MM.1S (cell line): ENCODE measurements at regions not wholly inside any gene's neighbourhood (a gene's known extent, or its start where the extent isn't known, plus 50 kb on each side); places are given as distances from the start of the nearest gene placed in this dataset.

Experiments
- DNase-seq: peaks from one replicate; pipeline ENCODE4 v3.0.0-alpha.2; 2015
- H2AFZ ChIP-seq: fragments of 300-600 bp; sonication (generic); 2 replicates; pipeline ENCODE4 v1.6.0; 2016; ENCODE audit warnings: antibody characterized with exemption, low read length
- H3F3A ChIP-seq: fragments of 300-600 bp; sonication (generic); 2 replicates; pipeline ENCODE4 v1.6.1; 2016; ENCODE audit warnings: mild to moderate bottlenecking, antibody characterized with exemption, low read length, moderate library complexity, mixed read lengths; ENCODE audit not compliant: insufficient read depth
- H3K27ac ChIP-seq: fragments of 300-600 bp; sonication (generic); 2 replicates; pipeline ENCODE4 v1.5.1; 2016; ENCODE audit warnings: mild to moderate bottlenecking, low read length
- H3K27me3 ChIP-seq: fragments of 300-600 bp; sonication (generic); replicated peaks from 2 replicates; pipeline ENCODE4 v1.6.0; 2016; ENCODE audit warnings: low read length; ENCODE audit not compliant: insufficient read depth
- H3K36me3 ChIP-seq: fragments of 300-600 bp; sonication (generic); replicated peaks from 2 replicates; pipeline ENCODE4 v1.6.1; 2016; ENCODE audit warnings: mild to moderate bottlenecking, low read length, mixed read lengths; ENCODE audit not compliant: insufficient read depth
- H3K4me1 ChIP-seq: fragments of 300-600 bp; sonication (generic); 2 replicates; pipeline ENCODE4 v1.6.1; 2016; ENCODE audit warnings: low read length, mixed read lengths
- H3K4me2 ChIP-seq: fragments of 300-600 bp; sonication (generic); 2 replicates; pipeline ENCODE4 v1.6.0; 2016; ENCODE audit warnings: low read depth, low read length
- H3K4me3 ChIP-seq: fragments of 300-600 bp; sonication (generic); 2 replicates; pipeline ENCODE4 v1.5.1; 2016; ENCODE audit warnings: low read length, mixed read lengths
- H3K79me2 ChIP-seq: fragments of 300-600 bp; sonication (generic); 2 replicates; pipeline ENCODE4 v1.6.1; 2016; ENCODE audit warnings: mixed run types, low read length, mixed read lengths
- H3K9ac ChIP-seq: fragments of 300-600 bp; sonication (generic); 2 replicates; pipeline ENCODE4 v1.6.1; 2016; ENCODE audit warnings: low read length, mixed read lengths
- H3K9me2 ChIP-seq: fragments of 300-600 bp; sonication (generic); replicated peaks from 2 replicates; pipeline ENCODE4 v1.6.1; 2016; ENCODE audit warnings: mild to moderate bottlenecking, low read length, mixed read lengths; ENCODE audit not compliant: insufficient read depth
- H3K9me3 ChIP-seq: fragments of 300-600 bp; sonication (generic); replicated peaks from 2 replicates; pipeline ENCODE4 v1.6.1; 2016; ENCODE audit warnings: mild to moderate bottlenecking, low read length, mixed read lengths; ENCODE audit not compliant: insufficient read depth
- H4K20me1 ChIP-seq: fragments of 300-600 bp; sonication (generic); 2 replicates; pipeline ENCODE4 v1.6.1; 2016; ENCODE audit warnings: mild to moderate bottlenecking, low read length, moderate library complexity, mixed read lengths; ENCODE audit not compliant: insufficient read depth
- EZH2 ChIP-seq: fragments of 300-600 bp; sonication (generic); optimal IDR thresholded peaks from 2 replicates; pipeline ENCODE3; 2017; ENCODE audit warnings: low read depth, mild to moderate bottlenecking, antibody characterized with exemption, low read length, mixed read lengths
- EZH2phosphoT487 ChIP-seq: fragments of 300-600 bp; sonication (generic); IDR thresholded peaks from 2 replicates; pipeline ENCODE4 v1.6.1; 2018; ENCODE audit warnings: antibody characterized with exemption, low read length
- TF ChIP-seq, protein P1 (sequence below): fragments of 300-600 bp; sonication (generic); IDR thresholded peaks from 2 replicates; pipeline ENCODE4 v1.5.1; 2016; ENCODE audit warnings: antibody characterized with exemption, low read length, mixed read lengths

DNA sequence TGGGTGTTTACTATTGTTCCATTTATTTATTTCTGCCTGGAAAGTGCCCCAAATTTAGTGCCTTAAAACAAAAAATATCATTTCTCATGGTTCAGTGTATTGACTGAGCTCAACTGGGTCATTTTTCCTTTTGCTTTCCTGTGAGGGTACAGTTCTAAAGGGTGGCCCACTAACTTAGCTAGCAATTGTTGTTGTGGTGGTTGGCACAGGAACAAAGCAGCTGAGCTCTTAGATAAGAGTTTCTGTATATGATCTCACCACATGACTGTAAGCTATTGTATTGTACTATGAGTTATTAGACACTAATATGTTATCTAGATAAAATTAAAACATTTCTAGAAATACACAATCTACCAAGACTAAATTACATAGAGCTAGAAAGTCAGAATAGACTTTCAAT is 1283.7 kb downstream of the OTOL1 start:
- H3K27ac ChIP-seq: peak overlapping the region; percentile 10; the same call in 1 of the 2 replicates
- H3K4me1 ChIP-seq: peaks cover 16% of the 10 kb centered on the region
- no peak overlapping the region for H3K9ac ChIP-seq

GRCh38 chr3:162799910-162800309 is 1303.3 kb downstream of the OTOL1 start:
- Histone ChIP-seq H3F3A (no peaks in the 10 kb centered on the region), H3K4me1 (no peaks in the 10 kb centered on the region), H3K4me2 (no peak overlapping the region), H3K9me3 (no peaks in the 10 kb centered on the region; the same call in 1 of the 2 replicates), H3K36me3 (no peaks in the 10 kb centered on the region), H3K27me3 (no peaks in the 10 kb centered on the region), H3K9me2 (no peaks in the 10 kb centered on the region), H3K79me2 (no peaks in the 10 kb centered on the region), H4K20me1 (no peaks in the 10 kb centered on the region), H3K4me3 (no peak overlapping the region), H3K9ac (no peak overlapping the region), H3K27ac (no peak overlapping the region), H2AFZ (no peak overlapping the region)
- TF ChIP-seq, protein P1, sequence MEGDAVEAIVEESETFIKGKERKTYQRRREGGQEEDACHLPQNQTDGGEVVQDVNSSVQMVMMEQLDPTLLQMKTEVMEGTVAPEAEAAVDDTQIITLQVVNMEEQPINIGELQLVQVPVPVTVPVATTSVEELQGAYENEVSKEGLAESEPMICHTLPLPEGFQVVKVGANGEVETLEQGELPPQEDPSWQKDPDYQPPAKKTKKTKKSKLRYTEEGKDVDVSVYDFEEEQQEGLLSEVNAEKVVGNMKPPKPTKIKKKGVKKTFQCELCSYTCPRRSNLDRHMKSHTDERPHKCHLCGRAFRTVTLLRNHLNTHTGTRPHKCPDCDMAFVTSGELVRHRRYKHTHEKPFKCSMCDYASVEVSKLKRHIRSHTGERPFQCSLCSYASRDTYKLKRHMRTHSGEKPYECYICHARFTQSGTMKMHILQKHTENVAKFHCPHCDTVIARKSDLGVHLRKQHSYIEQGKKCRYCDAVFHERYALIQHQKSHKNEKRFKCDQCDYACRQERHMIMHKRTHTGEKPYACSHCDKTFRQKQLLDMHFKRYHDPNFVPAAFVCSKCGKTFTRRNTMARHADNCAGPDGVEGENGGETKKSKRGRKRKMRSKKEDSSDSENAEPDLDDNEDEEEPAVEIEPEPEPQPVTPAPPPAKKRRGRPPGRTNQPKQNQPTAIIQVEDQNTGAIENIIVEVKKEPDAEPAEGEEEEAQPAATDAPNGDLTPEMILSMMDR: peak; percentile 21
- TF ChIP-seq EZH2phosphoT487: no peak
- TF ChIP-seq EZH2: no peak
- DNase-seq: no peak

More for the DNA sequence above, 1283.7 kb downstream of the OTOL1 start:
- H3K4me3 ChIP-seq: no peak overlapping the region
- peak; percentile 51 for DNase-seq
- 0 out of 2 replicates have a peak overlapping the region, but pooled peaks have one; percentile 7 for H3K4me2 ChIP-seq
- no peak for TF ChIP-seq EZH2phosphoT487
- TF ChIP-seq, protein P1: no peak
- no peak for TF ChIP-seq EZH2
- H3K27me3 ChIP-seq: 0 out of 2 replicates have a peak, but pooled peaks cover 3% of the 10 kb centered on the region
- no peaks in the 10 kb centered on the region for H3K79me2 ChIP-seq
- no peaks in the 10 kb centered on the region for H3K9me2 ChIP-seq
- H3K9me3 ChIP-seq: no peaks in the 10 kb centered on the region
- H2AFZ ChIP-seq: no peak overlapping the region
- H3F3A ChIP-seq: peaks cover 6% of the 10 kb centered on the region; the same call in 1 of the 2 replicates
- no peaks in the 10 kb centered on the region for H3K36me3 ChIP-seq
- H4K20me1 ChIP-seq: no peaks in the 10 kb centered on the region

GRCh38 chr3:162802228-162802965 is 1305.8 kb downstream of the OTOL1 start:
- Histone ChIP-seq H3K4me1 (no peaks in the 10 kb centered on the region), H3K27me3 (no peaks in the 10 kb centered on the region), H2AFZ (no peak overlapping the region), H3K9me2 (no peaks in the 10 kb centered on the region), H3K9me3 (no peaks in the 10 kb centered on the region; the same call in 1 of the 2 replicates), H3K36me3 (no peaks in the 10 kb centered on the region), H3K79me2 (no peaks in the 10 kb centered on the region), H3F3A (no peaks in the 10 kb centered on the region), H3K9ac (no peak overlapping the region), H3K27ac (no peak overlapping the region), H3K4me3 (no peak overlapping the region), H4K20me1 (no peaks in the 10 kb centered on the region), H3K4me2 (no peak overlapping the region)
- TF ChIP-seq, protein P1: no peak
- TF ChIP-seq EZH2phosphoT487: no peak
- TF ChIP-seq EZH2: no peak
- DNase-seq: no peak
